Natural killer cell treated with Interleukin-12 subunit alpha and Interleukin-12 subunit beta and Interleukin-15 and Interleukin-18, amount 100 ng/mL, for 72 hours (primary cell): ENCODE measurements at regions not wholly inside any gene's neighbourhood (a gene's known extent, or its start where the extent isn't known, plus 50 kb on each side); places are given as distances from the start of the nearest gene placed in this dataset.

Experiments used
- ATAC-seq, 2 donors: fragments of 150-1000 bp; cut with Tn5 transposase in 1 of 2; sonication (Bioruptor Pico), chemical (Tn5 transposase) in 1 of 2; 2 replicates each; pipeline ENCODE4 v1.10.0; 2021
- DNase-seq: peaks from one replicate; pipeline ENCODE4 v3.0.0; 2022; ENCODE audit warnings: low spot score
- H3K27ac Mint-ChIP-seq, 2 donors: 1 replicate in 1 of 2; 2 replicates in 1 of 2; pipeline ENCODE4 v1.8.0; 2022; ENCODE audit warnings: mixed read lengths in 2 of 2, mild to moderate bottlenecking in 1 of 2, moderate library complexity in 1 of 2
- H3K27me3 Mint-ChIP-seq, 2 donors: 1 replicate in 1 of 2; 2 replicates in 1 of 2; pipeline ENCODE4 v1.8.0; 2022; ENCODE audit warnings: mixed read lengths in 2 of 2
- H3K36me3 Mint-ChIP-seq: one replicate; pipeline ENCODE4 v1.8.0; 2022; ENCODE audit warnings: mixed read lengths
- H3K4me1 Mint-ChIP-seq, 2 donors: 1 replicate in 1 of 2; 2 replicates in 1 of 2; pipeline ENCODE4 v1.8.0; 2022; ENCODE audit warnings: low read depth in 2 of 2, mixed read lengths in 2 of 2, mild to moderate bottlenecking in 1 of 2
- H3K4me3 Mint-ChIP-seq: one replicate; pipeline ENCODE4 v1.8.0; 2022; ENCODE audit warnings: mixed read lengths
- H3K9me3 Mint-ChIP-seq: 2 replicates; pipeline ENCODE4 v1.8.0; 2022; ENCODE audit warnings: mixed read lengths

DNA sequence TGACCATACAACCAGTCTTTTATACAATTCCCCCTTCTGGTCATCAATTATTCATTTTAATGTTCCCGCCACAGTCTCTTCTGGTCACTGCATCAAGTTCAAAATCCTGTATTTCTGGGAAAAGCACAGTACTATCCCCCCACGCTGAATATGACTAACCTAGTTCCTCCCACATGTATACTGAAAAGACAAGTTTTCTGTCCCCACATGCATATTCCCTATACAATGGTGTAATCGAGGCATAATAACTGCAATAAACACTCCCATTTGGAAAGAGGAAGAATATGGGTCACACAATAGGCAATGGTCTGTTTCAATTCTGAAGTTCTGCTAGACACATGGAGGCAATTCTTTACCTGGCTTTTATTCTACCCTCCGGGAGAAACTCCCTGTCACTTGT is 344.9 kb downstream of the EFNA5 start:
- H3K9me3 Mint-ChIP-seq = no peaks in the 10 kb centered on the region
- peaks cover 0 to 5% of the 10 kb centered on the region in 2 donors for H3K27me3 Mint-ChIP-seq

DNA sequence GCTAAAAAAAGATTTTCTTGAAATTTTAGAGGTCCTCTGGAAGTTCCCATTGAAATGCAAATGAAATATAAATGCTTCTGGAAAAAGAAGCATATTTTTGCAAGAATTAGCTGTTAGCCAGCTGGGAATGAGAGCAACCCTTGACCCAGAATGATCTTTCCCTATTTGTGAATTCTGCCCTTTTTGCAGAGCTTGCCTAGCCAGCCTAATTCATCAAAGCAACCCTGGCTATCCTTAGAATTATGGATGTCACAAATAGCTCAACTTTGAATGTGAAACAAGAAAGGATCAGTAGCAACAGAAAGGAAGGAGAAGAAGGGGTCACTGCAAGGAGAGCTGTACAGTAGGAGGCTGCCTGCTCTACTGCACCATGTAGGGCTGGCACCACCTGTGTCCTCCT is 345.9 kb downstream of the EFNA5 start:
- DNase-seq (no peak), ATAC-seq (no peak)
- Mint-ChIP-seq H3K4me3 (no peak overlapping the region), H3K27ac (no peak overlapping the region), H3K4me1 (peaks cover 0 to 3% of the 10 kb centered on the region in 2 donors), H3K27me3 (peaks cover 0 to 5% of the 10 kb centered on the region in 2 donors), H3K9me3 (no peaks in the 10 kb centered on the region), H3K36me3 (no peaks in the 10 kb centered on the region)

More for the DNA sequence above, 344.9 kb downstream of the EFNA5 start:
- ATAC-seq (no peak), DNase-seq (no peak)
- Mint-ChIP-seq H3K4me1 (no peaks in the 10 kb centered on the region), H3K4me3 (no peak overlapping the region), H3K27ac (no peak overlapping the region), H3K36me3 (no peaks in the 10 kb centered on the region)

DNA sequence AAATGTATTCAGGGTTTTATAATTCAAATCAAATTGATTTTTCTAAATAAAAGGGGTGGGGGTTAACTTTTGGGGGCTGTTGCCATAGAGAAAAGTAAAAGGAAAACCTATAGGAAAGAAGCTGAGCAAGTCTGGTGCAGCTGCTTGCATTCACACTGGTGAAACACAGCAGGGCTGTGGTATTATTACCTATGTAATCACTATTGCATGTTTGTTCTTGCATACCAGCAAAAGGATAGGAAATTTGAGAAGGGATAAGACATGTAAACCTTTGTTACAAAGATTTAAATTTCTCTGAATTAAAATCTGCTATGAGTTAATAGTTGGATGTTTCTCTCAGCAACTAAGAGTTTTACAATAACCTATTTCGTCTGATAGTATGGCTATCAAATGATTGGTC is 346.7 kb downstream of the EFNA5 start:
- H3K27me3 Mint-ChIP-seq = peaks cover 0 to 5% of the 10 kb centered on the region in 2 donors
- ATAC-seq = no peak
- H3K27ac Mint-ChIP-seq = no peak overlapping the region
- no peaks in the 10 kb centered on the region for H3K9me3 Mint-ChIP-seq
- H3K4me1 Mint-ChIP-seq = peaks cover 0 to 5% of the 10 kb centered on the region in 2 donors
- no peak overlapping the region for H3K4me3 Mint-ChIP-seq
- no peaks in the 10 kb centered on the region for H3K36me3 Mint-ChIP-seq
- no peak for DNase-seq

DNA sequence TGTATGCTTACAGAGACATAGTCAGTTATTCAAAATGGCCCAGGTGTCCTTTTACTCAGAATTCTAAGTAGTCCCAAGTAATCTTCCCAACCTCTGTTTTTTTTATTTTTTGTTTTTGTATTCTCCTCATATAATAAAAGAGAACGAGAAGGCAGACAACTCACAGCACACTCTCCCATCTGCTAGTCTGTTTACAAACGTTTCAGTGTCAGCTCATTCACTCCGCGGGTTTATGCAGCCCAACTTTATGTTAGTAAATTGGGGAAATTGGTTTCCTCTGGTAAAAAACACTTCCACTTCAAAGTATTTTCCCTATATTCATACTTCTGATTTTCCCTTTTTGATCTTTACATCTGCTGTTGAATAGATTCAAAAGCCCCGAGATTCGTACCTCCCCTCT is 347.2 kb downstream of the EFNA5 start:
- Mint-ChIP-seq H3K4me1 (peaks cover 0 to 5% of the 10 kb centered on the region in 2 donors), H3K27ac (no peak overlapping the region), H3K27me3 (peaks cover 0 to 5% of the 10 kb centered on the region in 2 donors), H3K9me3 (no peaks in the 10 kb centered on the region), H3K36me3 (no peaks in the 10 kb centered on the region), H3K4me3 (no peak overlapping the region)
- ATAC-seq (no peak), DNase-seq (no peak)

DNA sequence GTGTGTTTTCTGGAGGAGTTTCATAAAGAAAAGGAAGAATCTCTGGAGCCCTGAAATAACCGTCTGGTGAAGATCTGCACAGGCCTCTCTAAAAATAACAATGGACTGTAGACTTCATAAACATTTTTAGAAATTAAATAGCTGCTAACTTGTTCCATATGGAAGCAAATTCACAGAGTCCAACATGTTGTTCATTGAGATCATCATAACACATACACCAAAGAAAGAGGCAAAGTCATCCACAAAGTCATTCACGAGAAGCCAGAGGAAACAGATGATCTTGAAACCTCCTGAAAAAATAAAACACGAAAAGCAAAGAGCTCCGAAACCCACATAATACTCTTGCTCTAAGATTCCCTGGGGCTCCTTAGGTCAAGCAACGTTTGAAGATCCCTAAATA is 347.8 kb downstream of the EFNA5 start:
- no peaks in the 10 kb centered on the region for H3K9me3 Mint-ChIP-seq
- H3K4me3 Mint-ChIP-seq = no peak overlapping the region
- no peaks in the 10 kb centered on the region for H3K36me3 Mint-ChIP-seq
- DNase-seq (no peak), ATAC-seq (no peak)
- peaks cover 0 to 5% of the 10 kb centered on the region in 2 donors for H3K4me1 Mint-ChIP-seq
- H3K27ac Mint-ChIP-seq = no peak overlapping the region
- H3K27me3 Mint-ChIP-seq = peaks cover 0 to 5% of the 10 kb centered on the region in 2 donors

DNA sequence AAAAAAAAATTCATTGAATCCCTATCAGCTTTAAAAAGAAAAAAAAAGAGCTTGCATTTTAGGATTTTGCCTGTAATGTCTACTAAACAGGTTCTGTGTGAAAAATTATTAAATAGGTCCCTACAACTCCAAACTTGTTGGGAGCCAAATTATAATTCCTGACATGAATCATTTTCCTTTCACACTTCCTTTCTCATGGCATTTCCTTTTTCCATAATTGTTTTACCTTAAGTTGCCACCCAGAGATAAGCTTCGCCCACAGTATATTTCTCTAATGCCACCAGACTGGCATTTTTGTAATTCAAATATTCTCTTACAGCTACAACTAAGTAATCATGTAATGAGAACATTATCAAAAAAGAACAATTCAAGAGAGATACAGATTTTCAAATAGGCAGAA is 348.8 kb downstream of the EFNA5 start:
- H3K4me1 Mint-ChIP-seq = peaks cover 0 to 5% of the 10 kb centered on the region in 2 donors
- ATAC-seq = no peak
- DNase-seq = no peak
- H3K36me3 Mint-ChIP-seq = no peaks in the 10 kb centered on the region
- no peak overlapping the region for H3K4me3 Mint-ChIP-seq
- no peaks in the 10 kb centered on the region for H3K9me3 Mint-ChIP-seq
- H3K27me3 Mint-ChIP-seq = peaks cover 0 to 5% of the 10 kb centered on the region in 2 donors
- H3K27ac Mint-ChIP-seq = no peak overlapping the region

DNA sequence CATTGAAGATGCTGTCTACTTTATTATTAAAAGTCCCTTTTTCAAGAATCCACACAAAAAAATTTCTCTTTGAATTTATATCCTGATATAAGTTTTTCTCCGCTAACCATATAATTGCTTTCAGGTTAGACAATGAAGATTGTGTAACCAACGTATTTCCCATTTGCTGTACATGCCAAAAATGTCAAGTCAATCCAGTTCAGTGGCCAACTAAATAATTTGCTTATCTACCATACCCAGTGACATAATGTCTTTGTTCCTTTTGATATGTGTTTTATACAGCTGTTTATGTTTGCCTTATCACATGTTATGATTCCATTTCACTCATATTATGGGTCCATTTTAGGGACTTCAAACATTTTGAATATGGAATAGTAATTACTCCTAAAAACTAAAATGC is 349.9 kb downstream of the EFNA5 start:
- Mint-ChIP-seq H3K9me3 (no peaks in the 10 kb centered on the region), H3K27ac (no peak overlapping the region), H3K27me3 (peaks cover 3 to 5% of the 10 kb centered on the region in 2 donors), H3K4me1 (peaks cover 3 to 5% of the 10 kb centered on the region in 2 donors), H3K36me3 (no peaks in the 10 kb centered on the region), H3K4me3 (no peak overlapping the region)
- ATAC-seq (no peak), DNase-seq (no peak)

DNA sequence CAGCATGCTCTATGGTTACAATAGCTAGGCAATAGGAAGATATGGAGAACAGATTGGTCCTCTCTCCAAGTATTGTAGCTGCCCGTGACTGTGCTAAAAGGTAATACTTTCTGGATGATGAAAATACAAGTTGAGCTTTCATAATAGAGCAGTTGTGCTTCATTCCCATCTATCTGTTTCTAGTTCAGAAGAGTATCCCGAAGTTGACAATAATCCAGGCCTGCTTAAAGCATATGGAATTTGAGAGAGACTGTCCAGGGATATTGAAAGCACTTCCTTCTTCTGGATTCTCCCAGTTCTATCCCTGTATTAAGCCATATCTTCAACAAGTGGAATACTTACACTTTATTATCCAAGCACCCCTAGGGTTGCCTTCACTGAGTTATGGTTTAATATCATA is 350.4 kb downstream of the EFNA5 start:
- Mint-ChIP-seq H3K4me3 (no peak overlapping the region), H3K4me1 (peaks cover 3 to 5% of the 10 kb centered on the region in 2 donors), H3K27me3 (peaks cover 0 to 5% of the 10 kb centered on the region in 2 donors), H3K36me3 (no peaks in the 10 kb centered on the region), H3K27ac (no peak overlapping the region), H3K9me3 (no peaks in the 10 kb centered on the region)
- no peak for DNase-seq
- ATAC-seq = no peak

DNA sequence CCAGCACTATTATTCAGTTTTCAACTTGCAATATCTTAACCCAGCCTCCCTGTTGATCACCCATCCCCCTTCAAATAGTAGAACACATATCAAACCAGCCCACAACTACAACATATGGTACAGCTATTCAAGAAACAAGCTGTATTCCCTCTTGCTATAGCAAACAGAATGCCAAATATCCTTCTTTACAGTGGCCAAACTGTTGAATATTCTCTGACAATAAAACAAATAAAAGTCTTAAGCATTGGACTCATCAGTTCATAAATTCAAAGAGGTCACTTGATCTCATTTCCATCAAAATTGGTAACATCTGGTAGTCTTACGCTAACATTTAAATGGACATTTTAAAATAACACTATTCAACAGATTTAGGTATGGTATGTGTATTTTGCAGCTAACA is 350.8 kb downstream of the EFNA5 start:
- no peak overlapping the region for H3K4me3 Mint-ChIP-seq
- H3K27me3 Mint-ChIP-seq = peaks cover 0 to 5% of the 10 kb centered on the region in 2 donors
- H3K27ac Mint-ChIP-seq = no peak overlapping the region
- DNase-seq = no peak
- no peak for ATAC-seq
- H3K4me1 Mint-ChIP-seq = peaks cover 3 to 5% of the 10 kb centered on the region in 2 donors
- no peaks in the 10 kb centered on the region for H3K9me3 Mint-ChIP-seq
- no peaks in the 10 kb centered on the region for H3K36me3 Mint-ChIP-seq

DNA sequence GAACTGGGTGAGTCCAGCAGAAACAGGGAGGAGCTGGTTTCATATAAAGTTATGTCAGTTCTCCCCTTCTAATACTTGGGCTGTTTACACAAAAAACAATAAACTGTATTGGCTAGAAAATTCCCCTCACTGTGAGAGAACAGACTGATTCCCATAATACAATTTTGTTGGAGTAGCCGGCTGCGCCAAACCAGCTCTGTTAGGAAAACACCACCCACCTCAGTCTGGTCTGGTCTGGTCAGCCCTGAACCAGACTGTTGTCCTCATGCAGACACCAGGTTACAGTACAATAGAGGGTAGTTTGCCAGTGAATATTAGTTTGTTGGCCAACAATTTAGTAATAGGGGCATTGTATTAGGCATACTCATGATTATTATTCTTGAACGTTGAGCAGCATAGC is 356.4 kb downstream of the EFNA5 start:
- H3K4me1 Mint-ChIP-seq = peaks cover 0 to 3% of the 10 kb centered on the region in 2 donors
- ATAC-seq (no peak), DNase-seq (no peak)
- no peaks in the 10 kb centered on the region for H3K9me3 Mint-ChIP-seq
- no peak overlapping the region for H3K4me3 Mint-ChIP-seq
- H3K36me3 Mint-ChIP-seq = no peaks in the 10 kb centered on the region
- H3K27ac Mint-ChIP-seq = no peak overlapping the region
- peaks cover 0 to 8% of the 10 kb centered on the region in 2 donors for H3K27me3 Mint-ChIP-seq

DNA sequence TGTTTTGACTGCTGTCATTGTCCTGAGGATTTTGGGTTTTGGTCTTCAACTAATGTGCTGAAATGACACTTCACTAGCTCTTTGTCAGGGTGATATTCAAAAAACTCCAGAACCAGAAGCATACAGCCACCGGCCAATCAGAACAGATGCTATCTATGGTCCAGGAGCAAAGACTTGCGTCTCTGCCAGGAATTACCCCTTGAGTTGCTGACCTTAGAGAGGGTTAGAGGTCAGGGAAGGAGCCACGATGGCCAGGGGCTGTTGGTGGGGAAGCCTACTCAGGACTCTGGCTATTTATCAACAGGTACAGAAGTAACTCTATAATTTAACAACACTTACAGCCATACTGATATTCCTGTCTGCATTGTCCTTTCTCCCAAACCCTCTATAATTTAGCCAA is 356.8 kb downstream of the EFNA5 start:
- DNase-seq (no peak), ATAC-seq (no peak)
- Mint-ChIP-seq H3K27ac (no peak overlapping the region), H3K4me1 (peaks cover 0 to 3% of the 10 kb centered on the region in 2 donors), H3K27me3 (peaks cover 0 to 8% of the 10 kb centered on the region in 2 donors), H3K4me3 (no peak overlapping the region), H3K36me3 (no peaks in the 10 kb centered on the region), H3K9me3 (no peaks in the 10 kb centered on the region)

DNA sequence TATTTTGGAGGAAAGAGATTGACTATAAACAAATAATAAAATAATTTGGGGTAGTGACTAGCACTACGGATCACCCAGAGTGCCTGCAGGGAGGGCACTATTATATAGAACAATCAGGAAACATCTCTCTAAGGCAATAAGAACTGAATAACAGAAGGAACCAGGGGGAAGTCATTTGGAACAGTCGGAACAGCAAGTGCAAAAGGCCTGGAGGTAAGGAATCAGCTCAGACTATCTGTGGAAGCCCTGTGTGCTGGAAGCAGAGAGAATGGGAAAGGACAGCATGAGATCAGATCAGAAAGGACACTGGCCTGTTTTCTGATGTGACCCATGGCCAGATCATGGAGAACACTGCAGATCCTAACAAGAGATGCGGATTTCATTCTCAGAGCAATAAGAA is 357.6 kb downstream of the EFNA5 start:
- DNase-seq (no peak), ATAC-seq (no peak)
- Mint-ChIP-seq H3K4me3 (no peak overlapping the region), H3K27me3 (peaks cover 0 to 8% of the 10 kb centered on the region in 2 donors), H3K27ac (no peak overlapping the region), H3K36me3 (no peaks in the 10 kb centered on the region), H3K9me3 (no peaks in the 10 kb centered on the region), H3K4me1 (peaks cover 0 to 3% of the 10 kb centered on the region in 2 donors)

DNA sequence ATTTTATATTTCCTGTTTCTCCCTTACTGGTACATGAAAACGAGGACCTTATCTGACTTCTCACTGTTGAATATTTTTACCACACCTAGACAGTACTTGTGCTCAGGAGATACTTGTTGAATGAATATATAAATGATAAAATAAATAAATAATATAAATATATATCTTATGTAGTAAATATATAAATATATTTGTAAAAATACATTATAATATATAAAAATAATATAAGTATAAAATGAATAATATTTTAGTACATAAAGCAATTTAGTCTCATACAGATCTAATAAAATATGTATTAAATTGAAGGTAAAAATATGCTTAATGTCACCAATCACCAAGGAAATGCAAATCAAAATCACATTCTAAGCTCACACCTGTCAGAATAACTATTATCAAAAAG is 360.6 kb downstream of the EFNA5 start:
- peaks cover 0 to 2% of the 10 kb centered on the region in 2 donors for H3K4me1 Mint-ChIP-seq
- ATAC-seq (no peak), DNase-seq (no peak)
- H3K9me3 Mint-ChIP-seq = no peaks in the 10 kb centered on the region
- H3K27me3 Mint-ChIP-seq = peaks cover 0 to 5% of the 10 kb centered on the region in 2 donors
- H3K27ac Mint-ChIP-seq = no peak overlapping the region
- no peak overlapping the region for H3K4me3 Mint-ChIP-seq
- no peaks in the 10 kb centered on the region for H3K36me3 Mint-ChIP-seq

DNA sequence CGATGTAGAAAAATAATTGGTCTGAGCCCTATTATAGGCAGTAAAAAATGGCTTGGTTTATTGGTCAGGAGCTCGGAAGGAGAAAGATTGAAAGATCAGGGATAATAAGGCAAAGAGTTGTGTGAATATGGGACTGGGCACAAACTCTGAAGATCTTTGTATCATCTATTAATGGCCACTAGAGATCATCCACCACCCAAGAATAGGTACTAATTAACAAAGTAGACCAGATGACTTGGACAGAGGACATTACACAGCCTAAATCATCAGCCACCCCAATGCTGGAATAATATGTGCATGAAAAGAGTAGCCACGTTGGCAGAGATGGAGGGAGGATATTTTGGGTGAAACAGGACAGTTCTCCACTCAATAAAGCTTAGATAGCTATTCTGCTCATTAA is 364.1 kb downstream of the EFNA5 start:
- H3K9me3 Mint-ChIP-seq = no peaks in the 10 kb centered on the region
- no peak for DNase-seq
- no peak overlapping the region for H3K4me3 Mint-ChIP-seq
- peaks cover 0 to 2% of the 10 kb centered on the region in 2 donors for H3K27me3 Mint-ChIP-seq
- peaks cover 6 to 14% of the 10 kb centered on the region in 2 donors for H3K4me1 Mint-ChIP-seq
- H3K36me3 Mint-ChIP-seq = no peaks in the 10 kb centered on the region
- ATAC-seq = no peak
- H3K27ac Mint-ChIP-seq = no peak overlapping the region

DNA sequence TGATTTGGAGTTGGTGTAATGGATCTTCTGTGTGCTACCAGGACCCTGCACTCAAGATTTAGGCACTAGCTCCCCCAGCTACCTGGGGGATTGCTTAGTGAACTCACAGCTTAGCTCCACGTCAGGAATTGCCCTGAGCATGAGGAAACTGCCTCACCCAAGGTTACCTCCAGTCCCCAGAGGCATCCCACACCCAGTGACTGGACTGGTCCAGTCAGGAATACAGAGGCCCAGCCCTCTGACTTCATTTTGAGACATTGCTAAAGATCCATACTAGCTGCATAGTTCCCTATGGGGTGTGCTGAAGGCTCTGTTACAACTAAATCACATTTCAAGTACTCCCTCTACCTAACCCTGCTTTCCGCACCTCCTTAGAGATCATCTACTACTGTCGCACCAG is 364.7 kb downstream of the EFNA5 start:
- ATAC-seq (no peak), DNase-seq (no peak)
- Mint-ChIP-seq H3K4me3 (no peak overlapping the region), H3K36me3 (no peaks in the 10 kb centered on the region), H3K4me1 (peaks cover 6 to 14% of the 10 kb centered on the region in 2 donors), H3K27ac (no peak overlapping the region), H3K27me3 (peaks cover 0 to 2% of the 10 kb centered on the region in 2 donors), H3K9me3 (no peaks in the 10 kb centered on the region)
